Activated CD4-positive, CD25-positive, alpha-beta regulatory T cell (primary cell): ENCODE measurements at regions not wholly inside any gene's neighbourhood (a gene's known extent, or its start where the extent isn't known, plus 50 kb on each side); places are given as distances from the start of the nearest gene placed in this dataset.

ENCODE experiments used
- DNase-seq, 4 experiments: peaks; one replicate each; lab custom pipeline; 2025; lab: John Stamatoyannopoulos, UW

GRCh38 chr9:551986-552929, 289.2 kb upstream of the DMRT1 start:
- no peak for DNase-seq

DNA sequence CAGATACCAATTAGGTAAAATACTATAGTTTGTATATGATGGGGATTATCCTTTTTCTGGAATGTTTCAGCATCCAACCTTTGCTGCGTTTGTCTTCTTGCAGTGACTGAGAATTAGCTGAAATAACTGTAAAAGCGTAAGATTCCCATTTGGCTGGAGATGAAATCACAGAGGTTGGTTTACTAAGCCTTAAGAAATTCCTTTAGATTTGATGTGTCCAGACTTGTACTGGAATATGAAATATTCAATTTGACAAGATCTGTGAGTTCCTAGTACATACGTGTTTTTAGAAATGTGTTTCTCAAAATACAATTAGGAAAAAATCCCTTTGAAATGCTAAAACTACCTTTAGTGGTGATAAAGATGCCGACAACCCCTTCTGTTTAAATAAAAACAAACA, 286.0 kb upstream of the DMRT1 start:
- no peak for DNase-seq

DNA sequence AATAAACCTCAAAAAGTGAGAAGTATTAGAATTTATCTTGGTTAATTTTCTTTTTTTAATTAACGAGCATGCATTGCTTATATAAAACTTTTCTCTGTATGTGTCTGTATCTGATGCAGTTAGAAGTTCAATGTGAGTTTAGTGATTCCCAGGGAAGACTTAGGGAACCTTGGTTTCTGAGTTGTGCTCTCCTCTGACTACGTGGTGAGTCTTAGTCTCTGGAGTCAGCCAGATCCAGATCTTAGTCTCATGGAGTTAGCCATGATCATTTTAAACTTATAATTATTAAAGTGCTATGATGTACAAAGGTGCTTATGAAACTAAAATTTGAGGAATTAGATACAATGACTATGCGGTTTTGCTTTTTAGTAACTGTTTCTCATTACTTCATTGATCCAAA, 285.3 kb upstream of the DMRT1 start:
- DNase-seq, result no peak

DNA sequence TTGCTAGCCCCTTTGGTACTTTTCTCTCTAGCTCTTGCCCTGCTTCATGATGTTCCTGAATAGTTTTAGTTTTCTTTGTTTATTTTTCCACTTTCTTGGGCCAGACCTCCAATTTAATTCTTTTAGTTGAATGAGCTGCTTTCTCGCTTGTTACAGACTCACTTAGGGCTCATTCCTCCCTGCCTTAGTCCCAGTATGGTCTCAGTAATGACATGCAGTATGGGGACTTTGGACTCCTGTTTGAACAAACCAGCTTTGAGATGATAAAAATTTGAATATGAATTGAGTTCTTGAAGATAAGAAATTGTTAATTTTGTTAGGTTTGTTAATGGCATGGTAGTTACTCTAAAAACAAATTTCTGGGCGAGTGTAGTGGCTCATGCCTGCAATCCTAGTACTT, 284.8 kb upstream of the DMRT1 start:
- DNase-seq, result no peak

- DNase-seq, result no peak
Observed at GRCh38 chr9:557601-558201, 283.8 kb upstream of the DMRT1 start.

- no peak for DNase-seq
Observed at GRCh38 chr9:561427-561826, 280.1 kb upstream of the DMRT1 start.

GRCh38 chr9:563200-563599, 278.3 kb upstream of the DMRT1 start:
- no peak for DNase-seq

GRCh38 chr9:565528-565927, 276.0 kb upstream of the DMRT1 start:
- DNase-seq, result no peak

DNA sequence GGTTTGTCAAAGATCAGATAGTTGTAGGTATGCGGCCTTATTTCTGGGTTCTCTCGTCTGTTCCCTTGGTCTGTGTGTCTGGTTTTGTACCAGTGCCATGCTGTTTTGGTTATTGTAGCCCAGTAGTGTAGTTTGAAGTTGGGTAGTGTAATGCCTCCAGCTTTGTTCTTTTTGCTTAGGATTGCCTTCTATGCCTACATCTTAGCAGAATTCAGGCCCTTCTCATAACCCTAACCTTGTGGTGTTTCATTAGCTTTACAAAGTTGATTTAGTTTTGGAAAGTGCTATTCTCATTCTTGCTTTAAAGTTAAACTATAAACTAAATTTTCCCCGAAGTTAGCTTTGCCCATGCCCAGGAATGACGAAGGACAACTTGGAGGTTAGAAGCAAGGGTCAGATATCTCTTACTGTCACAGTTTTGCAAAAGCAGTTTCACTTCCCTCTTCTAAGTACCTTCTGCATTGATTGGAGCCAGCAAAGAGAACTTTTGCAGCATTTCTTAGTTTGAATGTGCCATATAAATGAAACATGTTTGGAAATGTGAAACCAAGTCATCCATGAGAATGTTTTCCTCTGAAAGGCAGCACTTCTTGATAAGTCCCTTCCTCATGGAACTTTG, 274.3 kb upstream of the DMRT1 start:
- DNase-seq, result no peak

DNA sequence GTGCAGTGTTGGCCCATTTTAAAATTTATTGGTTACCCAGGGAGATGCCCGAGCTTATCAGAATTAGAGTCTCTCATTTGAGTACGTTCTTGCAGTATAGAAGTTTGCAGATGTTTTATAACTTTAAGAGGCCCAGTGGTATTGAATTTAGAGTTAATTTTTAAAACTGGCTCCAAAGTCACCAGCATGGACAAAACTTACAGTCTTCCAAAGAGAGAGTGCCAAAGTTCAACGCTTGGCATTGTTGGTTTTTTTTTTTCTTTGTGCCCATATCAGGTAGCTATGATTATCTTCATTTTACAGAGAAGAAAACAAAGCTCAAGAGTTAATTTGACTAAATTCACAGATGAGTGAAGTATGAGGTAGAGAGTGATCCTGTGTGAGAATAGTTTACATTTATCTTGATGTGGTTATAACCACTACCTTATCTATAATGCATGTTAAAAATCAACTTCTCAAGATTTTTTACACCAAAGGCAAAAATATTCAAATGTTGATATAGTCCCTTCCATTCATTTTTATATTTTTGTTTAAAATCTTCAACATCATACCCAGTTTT, 273.7 kb upstream of the DMRT1 start:
- DNase-seq, result no peak

- no peak for DNase-seq
Observed at GRCh38 chr9:569296-569695, 272.2 kb upstream of the DMRT1 start.

DNA sequence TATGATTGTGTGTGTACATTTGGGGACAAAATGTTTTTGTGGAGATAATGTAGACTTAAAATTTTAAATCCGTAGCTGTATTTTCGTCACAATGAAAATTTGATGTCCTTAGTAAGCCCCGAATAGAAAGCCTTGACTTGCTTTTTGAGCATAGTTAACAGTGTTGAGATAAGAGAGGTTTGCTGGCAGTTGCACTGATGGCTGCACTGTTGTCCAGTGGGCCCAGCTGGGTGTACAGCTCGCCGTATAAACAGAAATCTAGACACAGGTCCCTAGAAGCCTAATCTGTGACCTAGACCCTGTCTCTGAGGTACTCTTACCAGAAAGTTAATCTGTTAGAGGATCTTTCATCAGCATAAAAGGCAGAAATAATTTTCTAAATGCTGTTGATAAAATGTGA, 271.3 kb upstream of the DMRT1 start:
- DNase-seq, result no peak

DNA sequence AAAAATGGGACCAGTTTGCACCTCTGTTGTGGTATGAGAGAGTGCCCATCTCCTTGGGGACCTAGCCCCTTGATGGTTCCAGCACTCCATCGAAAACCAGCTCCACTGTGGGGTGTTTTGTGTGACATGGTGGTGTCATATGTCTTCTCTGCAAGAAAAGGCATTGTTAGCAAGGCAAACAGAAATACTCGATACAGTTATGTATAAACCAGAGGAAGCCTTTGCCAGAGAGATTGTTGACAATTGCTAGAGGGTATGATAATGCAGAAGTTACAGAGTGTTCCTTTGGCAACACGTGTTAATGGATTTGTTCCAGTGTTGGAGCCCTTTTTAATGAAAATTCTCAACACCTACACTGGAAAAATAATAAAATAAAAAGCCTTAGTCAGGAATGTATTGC, 270.4 kb upstream of the DMRT1 start:
- no peak for DNase-seq

DNA sequence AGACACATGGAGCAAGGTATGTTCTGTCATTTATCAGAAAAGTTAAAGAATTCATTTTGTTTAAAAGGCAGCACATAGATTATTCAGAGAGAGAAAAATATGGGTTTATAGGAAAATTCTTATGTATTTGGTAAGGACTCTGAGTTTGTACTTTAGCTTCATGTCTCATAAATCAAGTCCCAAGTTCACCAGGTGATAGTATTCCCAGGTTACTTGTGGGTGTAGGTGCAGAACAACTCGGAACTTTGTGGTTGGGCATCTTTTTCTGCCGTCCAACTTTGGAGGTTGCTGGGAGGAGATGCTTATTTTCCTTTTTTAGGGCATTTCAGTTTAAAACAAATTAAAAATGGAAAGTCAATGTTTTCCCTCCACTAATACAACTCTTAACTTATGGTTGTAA, 269.8 kb upstream of the DMRT1 start:
- no peak for DNase-seq

GRCh38 chr9:573691-574410, 267.6 kb upstream of the DMRT1 start:
- DNase-seq, result no peak

DNA sequence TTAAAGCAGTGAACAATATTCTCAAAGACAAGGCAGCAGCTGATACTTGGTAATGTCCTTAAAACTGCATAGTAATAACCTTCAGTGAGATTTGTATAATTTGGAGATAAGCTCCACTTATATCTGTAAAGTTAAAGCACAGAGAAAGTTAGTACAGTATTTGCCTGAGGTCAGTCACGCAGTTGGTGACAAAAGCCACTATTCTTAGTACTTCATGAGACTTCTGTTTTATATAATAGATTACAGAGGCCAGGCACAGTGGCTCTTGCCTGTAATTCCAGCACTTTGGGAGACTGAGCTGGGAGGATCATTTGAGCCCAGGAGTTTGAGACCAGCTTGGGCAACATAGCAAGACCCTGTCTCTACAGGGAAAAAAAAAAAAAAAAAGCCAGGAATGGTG, 266.4 kb upstream of the DMRT1 start:
- no peak for DNase-seq

GRCh38 chr9:580652-581342, 260.7 kb upstream of the DMRT1 start:
- no peak for DNase-seq

DNA sequence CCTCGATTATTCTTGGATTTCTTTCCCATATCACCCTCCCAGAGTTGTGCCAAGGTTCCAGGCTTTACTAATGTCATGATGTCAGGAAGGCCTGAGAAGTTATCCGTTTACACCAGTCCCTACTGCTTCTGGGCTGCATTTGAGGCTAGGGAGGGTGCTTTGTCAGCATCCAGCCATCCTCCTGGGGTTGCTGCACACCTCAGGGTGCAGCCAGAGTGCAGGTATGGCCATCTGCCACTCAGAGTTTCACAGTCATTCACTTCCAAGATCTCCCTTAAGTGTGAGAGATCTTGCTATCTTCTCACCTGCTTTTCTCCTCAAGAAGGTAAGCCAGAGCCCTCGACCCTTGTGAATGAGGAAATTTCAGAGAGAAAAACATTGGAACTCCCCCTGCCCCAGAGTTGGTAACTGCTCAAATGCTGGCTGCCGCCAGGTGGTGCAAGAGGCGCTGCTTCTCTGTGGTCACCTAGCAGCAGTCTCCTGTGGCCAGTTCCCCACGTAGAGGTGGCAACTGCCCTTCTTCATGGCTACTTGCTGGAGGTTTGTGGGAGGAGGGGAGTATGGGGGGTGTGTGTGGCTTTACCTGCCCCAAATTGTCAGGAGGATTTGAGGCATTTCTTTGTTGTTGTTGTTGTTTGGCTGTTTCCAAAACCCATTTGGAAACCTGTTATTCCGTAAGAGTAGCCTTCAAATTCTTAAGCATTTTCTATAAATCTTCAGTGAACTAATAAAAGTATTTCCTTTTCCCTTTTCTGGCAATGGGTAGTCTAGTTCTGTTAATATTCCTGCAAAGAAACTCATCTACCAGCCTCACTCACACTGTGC, 259.6 kb upstream of the DMRT1 start:
- no peak for DNase-seq

DNA sequence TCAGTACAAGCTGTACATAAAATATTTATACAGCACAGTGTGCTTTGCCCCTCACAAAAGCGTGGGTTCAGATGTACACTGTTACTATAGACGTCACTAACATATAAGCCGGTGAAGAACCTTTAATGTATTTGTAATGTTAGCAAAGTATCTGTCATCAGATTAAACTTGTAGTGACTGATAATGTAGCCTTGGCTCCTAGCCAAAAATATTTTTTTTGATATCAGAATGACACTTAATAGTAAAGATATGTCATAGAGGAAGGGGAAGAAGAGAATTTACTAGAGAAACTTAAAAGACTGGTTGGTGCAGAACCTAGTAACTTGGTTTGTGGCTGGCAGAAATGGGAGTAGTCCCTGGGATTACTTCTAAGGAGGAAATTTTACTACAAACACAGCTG, 258.7 kb upstream of the DMRT1 start:
- no peak for DNase-seq

- no peak for DNase-seq
Observed at GRCh38 chr9:587527-587926, 254.0 kb upstream of the DMRT1 start.

GRCh38 chr9:588981-589380, 252.5 kb upstream of the DMRT1 start:
- DNase-seq, result no peak
